ENCODE measurements at regions not wholly inside any gene's neighbourhood (a gene's known extent, or its start where the extent isn't known, plus 50 kb on each side); places are given as distances from the start of the nearest gene placed in this dataset.

GRCh38 chr4:110852793-110853192, 229.9 kb upstream of the PITX2 start:
- no peak for DNase-seq

More at GRCh38 chr4:110852793-110853192, 229.9 kb upstream of the PITX2 start:
- Histone ChIP-seq H4K20me1 (ENCODE audit: insufficient read depth, low read length) (no peaks in the 10 kb centered on the region), H2BK120ac (ENCODE audit: low read depth, low read length) (no peak overlapping the region), H2BK15ac (ENCODE audit: low read depth, low read length) (no peak overlapping the region), H3K36me3 (ENCODE audit: control insufficient read depth, insufficient read depth, low read length) (no peaks in the 10 kb centered on the region), H2BK20ac (ENCODE audit: low read depth, low read length) (0 out of 2 replicates have a peak overlapping the region, but pooled peaks have one; percentile 14), H2AK5ac (ENCODE audit: low read depth, low read length) (no peak overlapping the region), H3K9ac (ENCODE audit: low read depth, low read length) (no peak overlapping the region), H3K4ac (ENCODE audit: low read depth, low read length) (no peak overlapping the region), H3K27ac (ENCODE audit: insufficient read depth, low read length) (no peak overlapping the region), H3K27me3 (ENCODE audit: control insufficient read depth, insufficient read depth, low read length) (peaks cover 4% of the 10 kb centered on the region; the same call in 1 of the 2 replicates), H3K9me3 (ENCODE audit: control insufficient read depth, insufficient read depth, low read length) (no peaks in the 10 kb centered on the region), H4K5ac (ENCODE audit: low read depth, low read length) (no peak overlapping the region), H4K91ac (ENCODE audit: insufficient read depth, low read depth, low read length) (no peak overlapping the region), H3K23ac (ENCODE audit: low read depth, low read length) (no peak overlapping the region), H2AK9ac (replicated peaks; ENCODE audit: low read depth, low read length, poor library complexity) (no peak overlapping the region), H3K18ac (ENCODE audit: low read depth, low read length) (no peak overlapping the region), H3K4me3 (ENCODE audit: insufficient read depth, low read depth, low read length) (no peak overlapping the region), H3K4me2 (ENCODE audit: low read depth, low read length) (no peak overlapping the region), H3K4me1 (ENCODE audit: control insufficient read depth, insufficient read depth, low read length) (no peaks in the 10 kb centered on the region), H3K79me1 (ENCODE audit: low read depth in 1 of 2, low read length in 2 of 2) (no peaks in the 10 kb centered on the region), H3K14ac (replicated peaks; ENCODE audit: low read depth, low read length) (no peak overlapping the region), H2AFZ (replicated peaks; ENCODE audit: low read length, poor library complexity) (no peak overlapping the region), H3K56ac (ENCODE audit: extremely low read depth, insufficient read depth, low read length) (no peak overlapping the region), H3K9me1 (ENCODE audit: insufficient read depth, low read length) (0 out of 2 replicates have a peak, but pooled peaks cover 2% of the 10 kb centered on the region), H4K8ac (ENCODE audit: low read depth in 2 of 2, low read length in 2 of 2) (no peak overlapping the region), H2BK5ac (ENCODE audit: low read depth, low read length, poor library complexity, severe bottlenecking) (no peak overlapping the region)
- ATAC-seq (ENCODE audit: low read depth) = no peak
- in situ Hi-C loops (cut with MboI; ENCODE audit: low sequenced_read_pairs) = no loop called here
- ChIA-PET CTCF (no interaction called here), POLR2A (ENCODE audit: unreplicated experiment) (no interaction called here)
- no CpG with 5 or more reads among the region's 3 CpGs for WGBS, 2 experiments (ENCODE audit: extremely low coverage in 2 of 2, insufficient read length in 1 of 2)
- dilution Hi-C loops (cut with HindIII; ENCODE audit: low sequenced_read_pairs, unreplicated experiment) = no loop called here
- BruUV-seq (replicated peaks) = no TSS peak
- intact Hi-C loops (cut with micrococcal nuclease) = loop anchor here (5.0 kb wide), 1 partner anchor 200 kb away; no protein-coding TSS in a partner anchor
- TF ChIP-seq BHLHE40 (IDR thresholded peaks at IDR 0.05; ENCODE audit: low read depth, low read length) (no peak), FOS (IDR thresholded peaks at IDR 0.05; ENCODE audit: low read depth, low read length) (no peak), RFX5 (IDR thresholded peaks at IDR 0.05; ENCODE audit: low read depth, low read length) (no peak)

All from IMR-90 (cell line).